RWPE2 (cell line): ENCODE measurements at regions not wholly inside any gene's neighbourhood (a gene's known extent, or its start where the extent isn't known, plus 50 kb on each side); places are given as distances from the start of the nearest gene placed in this dataset.

Experiments used
- ATAC-seq: fragments of 200-7000 bp; cut with Tn5 transposase; 3 replicates; pipeline ENCODE4 v1.9.1; 2021; ENCODE audit warnings: low read depth
- DNase-seq: peaks from one replicate; pipeline ENCODE4 v3.0.0-alpha.2; 2020; ENCODE audit warnings: low spot score
- H3K27ac ChIP-seq: fragments of 450-650 bp; 2 replicates; pipeline ENCODE4 v1.5.1; 2017; ENCODE audit warnings: mild to moderate bottlenecking; ENCODE audit not compliant: poor library complexity, severe bottlenecking
- H3K27me3 ChIP-seq: fragments of 250-450 bp; sonication (Bioruptor Pico); 2 replicates; pipeline ENCODE4 v1.5.1; 2021; ENCODE audit warnings: mild to moderate bottlenecking, moderate library complexity; ENCODE audit not compliant: insufficient read depth, poor library complexity, severe bottlenecking
- H3K36me3 ChIP-seq: fragments of 250-450 bp; sonication (Bioruptor Pico); 2 replicates; pipeline ENCODE4 v1.5.1; 2020; ENCODE audit warnings: low read depth, mild to moderate bottlenecking, moderate library complexity
- H3K4me1 ChIP-seq: fragments of 250-450 bp; sonication (Bioruptor Pico); 2 replicates; pipeline ENCODE4 v1.5.1; 2021; ENCODE audit warnings: mild to moderate bottlenecking, moderate library complexity; ENCODE audit not compliant: insufficient read depth, poor library complexity, severe bottlenecking
- H3K4me3 ChIP-seq: fragments of 250-450 bp; sonication (Bioruptor Pico); 2 replicates; pipeline ENCODE4 v1.5.1; 2021; ENCODE audit warnings: mild to moderate bottlenecking, moderate library complexity; ENCODE audit not compliant: severe bottlenecking
- H3K9me3 ChIP-seq: fragments of 250-450 bp; sonication (Bioruptor Pico); 2 replicates; pipeline ENCODE4 v1.5.1; 2021; ENCODE audit warnings: mild to moderate bottlenecking, moderate library complexity; ENCODE audit not compliant: severe bottlenecking
- TF ChIP-seq, protein P1 (sequence below): fragments of 450-650 bp; IDR thresholded peaks from one replicate; pipeline ENCODE4 v1.5.1; 2017; ENCODE audit warnings: mild to moderate bottlenecking, moderate library complexity; ENCODE audit not compliant: poor library complexity, severe bottlenecking

DNA sequence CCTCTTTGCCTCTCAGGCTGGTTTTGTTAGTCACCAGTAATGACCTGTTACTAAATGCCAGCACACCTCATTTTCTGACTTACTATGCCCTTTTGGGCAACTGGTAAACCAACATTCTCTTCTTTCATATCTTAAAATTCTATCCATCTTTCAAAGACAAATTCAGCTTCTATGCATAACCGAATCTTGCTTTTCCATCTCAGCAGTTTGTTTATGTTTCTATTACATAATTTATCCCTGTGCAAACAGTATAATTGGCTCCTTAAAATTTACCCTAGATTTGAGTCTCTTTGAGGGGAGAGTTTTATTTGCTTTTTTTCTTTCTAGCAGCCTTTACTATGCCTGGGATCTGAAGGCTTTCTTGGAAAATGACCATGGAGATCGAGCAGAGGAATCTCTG is 58.5 kb upstream of the SIPA1L2 start:
- no peaks in the 10 kb centered on the region for H3K9me3 ChIP-seq
- no peaks in the 10 kb centered on the region for H3K27me3 ChIP-seq
- no peak overlapping the region for H3K4me3 ChIP-seq
- no peak overlapping the region for H3K27ac ChIP-seq
- H3K4me1 ChIP-seq = no peaks in the 10 kb centered on the region
- TF ChIP-seq, protein P1, sequence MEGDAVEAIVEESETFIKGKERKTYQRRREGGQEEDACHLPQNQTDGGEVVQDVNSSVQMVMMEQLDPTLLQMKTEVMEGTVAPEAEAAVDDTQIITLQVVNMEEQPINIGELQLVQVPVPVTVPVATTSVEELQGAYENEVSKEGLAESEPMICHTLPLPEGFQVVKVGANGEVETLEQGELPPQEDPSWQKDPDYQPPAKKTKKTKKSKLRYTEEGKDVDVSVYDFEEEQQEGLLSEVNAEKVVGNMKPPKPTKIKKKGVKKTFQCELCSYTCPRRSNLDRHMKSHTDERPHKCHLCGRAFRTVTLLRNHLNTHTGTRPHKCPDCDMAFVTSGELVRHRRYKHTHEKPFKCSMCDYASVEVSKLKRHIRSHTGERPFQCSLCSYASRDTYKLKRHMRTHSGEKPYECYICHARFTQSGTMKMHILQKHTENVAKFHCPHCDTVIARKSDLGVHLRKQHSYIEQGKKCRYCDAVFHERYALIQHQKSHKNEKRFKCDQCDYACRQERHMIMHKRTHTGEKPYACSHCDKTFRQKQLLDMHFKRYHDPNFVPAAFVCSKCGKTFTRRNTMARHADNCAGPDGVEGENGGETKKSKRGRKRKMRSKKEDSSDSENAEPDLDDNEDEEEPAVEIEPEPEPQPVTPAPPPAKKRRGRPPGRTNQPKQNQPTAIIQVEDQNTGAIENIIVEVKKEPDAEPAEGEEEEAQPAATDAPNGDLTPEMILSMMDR = no peak
- ATAC-seq (no peak), DNase-seq (no peak)
- no peaks in the 10 kb centered on the region for H3K36me3 ChIP-seq

DNA sequence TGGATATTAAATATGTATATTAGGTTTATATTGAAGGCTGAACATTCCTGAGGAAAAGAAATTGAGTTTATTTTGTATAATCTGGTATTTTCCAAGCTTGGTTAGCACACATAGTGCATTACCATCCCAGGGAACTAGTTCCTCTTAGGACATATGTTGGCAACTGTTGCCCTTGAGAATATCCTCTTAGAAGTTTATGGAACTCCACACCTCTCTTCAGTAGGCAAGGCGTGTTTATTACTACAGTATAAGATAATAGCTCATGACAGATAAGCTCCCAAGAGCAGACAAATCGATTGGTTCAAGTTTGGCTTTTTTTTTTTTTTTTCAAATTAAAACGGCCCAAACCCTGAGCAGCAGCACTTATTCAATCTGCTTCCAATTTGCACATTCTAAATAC is 59.8 kb upstream of the SIPA1L2 start:
- H3K27ac ChIP-seq = no peak overlapping the region
- no peaks in the 10 kb centered on the region for H3K36me3 ChIP-seq
- H3K4me1 ChIP-seq = no peaks in the 10 kb centered on the region
- H3K4me3 ChIP-seq = no peak overlapping the region
- DNase-seq = no peak
- H3K9me3 ChIP-seq = no peaks in the 10 kb centered on the region
- ATAC-seq = no peak
- TF ChIP-seq, protein P1 = no peak
- no peaks in the 10 kb centered on the region for H3K27me3 ChIP-seq

DNA sequence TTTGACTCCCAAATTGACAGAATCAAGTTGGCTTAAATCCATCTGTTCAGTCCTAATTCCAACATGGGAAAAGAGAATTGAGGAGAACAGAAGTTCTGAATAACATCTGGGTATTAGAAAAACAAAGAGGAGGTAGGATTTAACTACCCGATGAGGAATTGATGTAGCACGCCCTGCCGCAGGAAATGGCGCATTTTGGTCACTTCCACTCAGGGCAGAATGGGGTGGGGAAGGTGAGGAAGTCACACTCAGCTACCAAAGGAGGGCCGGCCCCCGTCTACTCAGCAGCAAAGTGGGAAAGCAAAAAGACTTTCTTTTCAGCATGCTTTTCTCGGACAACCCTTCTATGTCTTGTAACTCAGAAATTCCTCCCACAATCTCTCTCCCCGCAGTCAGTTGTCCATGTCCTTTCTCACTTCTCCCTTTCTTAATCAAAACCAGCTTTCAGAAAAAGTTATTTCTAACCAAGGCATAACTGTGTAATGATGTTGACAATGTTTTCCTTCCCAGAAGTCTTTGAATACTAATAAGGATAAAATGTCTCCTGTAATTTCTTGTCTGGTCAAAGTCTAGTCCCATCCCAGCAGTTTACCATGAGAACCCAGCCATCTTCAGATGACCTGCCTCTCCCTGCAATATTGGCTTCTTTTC is 60.5 kb upstream of the SIPA1L2 start:
- Histone ChIP-seq H3K4me1 (no peaks in the 10 kb centered on the region), H3K9me3 (no peaks in the 10 kb centered on the region), H3K36me3 (no peaks in the 10 kb centered on the region), H3K4me3 (no peak overlapping the region), H3K27me3 (no peaks in the 10 kb centered on the region), H3K27ac (no peak overlapping the region)
- TF ChIP-seq, protein P1 = no peak
- DNase-seq (no peak), ATAC-seq (no peak)

DNA sequence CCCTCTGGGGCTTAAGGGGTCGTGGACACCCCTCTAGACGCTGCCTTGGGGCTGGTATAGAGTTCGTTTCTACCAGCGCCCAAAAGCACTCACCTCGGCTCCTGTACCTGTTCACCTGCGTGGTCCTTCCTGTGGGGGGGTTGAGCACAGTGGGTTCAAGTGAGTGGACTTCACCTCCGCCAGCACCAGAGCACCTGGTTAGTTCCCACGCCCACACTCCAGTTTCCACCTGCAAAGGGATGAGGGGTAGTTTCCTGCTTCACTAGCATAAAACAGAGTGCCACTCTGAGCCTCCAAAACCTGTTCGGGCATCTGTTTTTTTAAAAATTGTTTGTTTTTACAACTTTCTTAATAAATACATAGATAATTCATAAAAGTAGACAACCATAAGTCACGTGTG is 64.5 kb upstream of the SIPA1L2 start:
- no peak overlapping the region for H3K27ac ChIP-seq
- H3K9me3 ChIP-seq = no peaks in the 10 kb centered on the region
- ATAC-seq (no peak), DNase-seq (no peak)
- no peaks in the 10 kb centered on the region for H3K27me3 ChIP-seq
- H3K4me3 ChIP-seq = no peak overlapping the region
- H3K4me1 ChIP-seq = no peaks in the 10 kb centered on the region
- no peaks in the 10 kb centered on the region for H3K36me3 ChIP-seq
- TF ChIP-seq, protein P1 = no peak

DNA sequence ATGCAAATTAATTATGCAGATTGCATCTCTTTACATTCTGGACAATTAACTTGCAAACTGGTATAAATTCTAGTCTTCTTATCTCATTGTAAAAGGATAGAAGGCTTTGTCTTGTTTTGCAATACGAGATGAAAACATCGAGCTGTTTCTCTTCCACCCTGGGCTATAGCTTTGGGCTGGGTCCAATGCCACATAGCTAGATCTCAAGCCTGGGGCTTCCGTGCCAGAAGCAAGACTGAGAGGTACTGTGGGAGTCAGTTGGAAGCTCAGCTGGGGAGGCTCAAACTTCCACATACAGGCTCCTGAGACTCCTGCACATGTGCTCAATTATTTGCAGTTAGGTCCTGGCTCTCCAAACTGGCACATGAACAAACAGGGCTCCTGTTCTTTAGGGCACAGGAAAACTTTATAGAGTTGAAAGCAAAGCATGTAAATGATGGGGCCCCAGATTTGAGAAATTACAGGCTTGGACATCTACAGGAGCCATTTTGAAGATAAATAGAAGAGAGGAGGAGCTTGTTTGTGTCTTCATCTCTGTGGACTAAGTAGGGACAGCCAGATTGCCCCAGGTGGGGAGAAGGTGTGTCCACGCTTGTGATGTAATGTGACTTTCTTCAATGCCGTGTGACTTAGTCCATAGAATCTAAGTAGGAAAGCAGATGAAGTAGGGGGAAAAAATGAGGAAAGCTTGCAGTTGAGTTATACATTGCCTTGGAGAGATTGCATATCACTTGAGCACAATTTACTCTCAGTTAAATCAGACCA is 65.9 kb upstream of the SIPA1L2 start:
- ATAC-seq (no peak), DNase-seq (no peak)
- Histone ChIP-seq H3K4me1 (no peaks in the 10 kb centered on the region), H3K36me3 (no peaks in the 10 kb centered on the region), H3K27me3 (no peaks in the 10 kb centered on the region), H3K27ac (no peak overlapping the region), H3K4me3 (no peak overlapping the region), H3K9me3 (no peaks in the 10 kb centered on the region)
- TF ChIP-seq, protein P1 = no peak
